Neural crest cell (in vitro differentiated cells): ENCODE measurements at regions not wholly inside any gene's neighbourhood (a gene's known extent, or its start where the extent isn't known, plus 50 kb on each side); places are given as distances from the start of the nearest gene placed in this dataset.

Experiments
- DNase-seq: peaks from one replicate; pipeline ENCODE4 v3.0.0; 2021; ENCODE audit warnings: low read depth, mixed read lengths, low spot score
- H3K27ac Mint-ChIP-seq: one replicate; pipeline ENCODE4 v1.8.0; 2021; ENCODE audit warnings: mild to moderate bottlenecking, mixed read lengths; ENCODE audit not compliant: unreplicated experiment
- H3K27me3 Mint-ChIP-seq: 2 replicates; pipeline ENCODE4 v1.8.0; 2021; ENCODE audit warnings: low read depth, mild to moderate bottlenecking, mixed read lengths
- H3K36me3 Mint-ChIP-seq: 2 replicates; pipeline ENCODE4 v1.8.0; 2021; ENCODE audit warnings: low read depth, mild to moderate bottlenecking, mixed read lengths
- H3K4me1 Mint-ChIP-seq: 2 replicates; pipeline ENCODE4 v1.8.0; 2021; ENCODE audit warnings: mixed read lengths
- H3K4me3 Mint-ChIP-seq: one replicate; pipeline ENCODE4 v1.8.0; 2021; ENCODE audit warnings: mild to moderate bottlenecking, mixed read lengths
- H3K9me3 Mint-ChIP-seq: 2 replicates; pipeline ENCODE4 v1.8.0; 2021; ENCODE audit warnings: mixed read lengths
- CTCF ChIP-seq: fragments of 200-600 bp; sonication (generic); conservative IDR thresholded peaks from 2 replicates; pipeline ENCODE4 v1.5.0; 2021; ENCODE audit warnings: antibody characterized with exemption, mild to moderate bottlenecking

DNA sequence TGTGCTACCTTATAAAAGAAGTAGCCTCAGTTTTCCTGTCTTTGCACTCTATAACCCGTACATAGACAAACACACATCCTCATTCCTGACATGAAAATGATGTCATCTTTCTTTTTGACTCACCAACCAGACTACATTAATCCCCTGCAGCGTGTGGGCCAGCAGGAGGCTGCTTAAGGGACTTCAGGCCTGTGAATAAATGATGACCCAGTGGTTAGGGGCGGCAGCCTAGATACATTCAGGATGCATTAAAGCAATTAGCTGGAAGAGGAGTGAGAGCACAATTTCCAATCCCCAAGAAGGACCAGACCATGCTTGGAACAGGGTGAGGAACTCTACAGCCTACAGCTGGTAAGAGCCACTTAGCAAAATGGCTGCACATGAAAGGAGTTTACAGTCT is 57.3 kb upstream of the KLF7 start:
- Mint-ChIP-seq H3K4me1 (peaks cover 36% of the 10 kb centered on the region), H3K27ac (no peak overlapping the region), H3K9me3 (no peaks in the 10 kb centered on the region), H3K4me3 (no peak overlapping the region), H3K36me3 (no peaks in the 10 kb centered on the region), H3K27me3 (no peaks in the 10 kb centered on the region)
- no peak for TF ChIP-seq CTCF
- DNase-seq = no peak

DNA sequence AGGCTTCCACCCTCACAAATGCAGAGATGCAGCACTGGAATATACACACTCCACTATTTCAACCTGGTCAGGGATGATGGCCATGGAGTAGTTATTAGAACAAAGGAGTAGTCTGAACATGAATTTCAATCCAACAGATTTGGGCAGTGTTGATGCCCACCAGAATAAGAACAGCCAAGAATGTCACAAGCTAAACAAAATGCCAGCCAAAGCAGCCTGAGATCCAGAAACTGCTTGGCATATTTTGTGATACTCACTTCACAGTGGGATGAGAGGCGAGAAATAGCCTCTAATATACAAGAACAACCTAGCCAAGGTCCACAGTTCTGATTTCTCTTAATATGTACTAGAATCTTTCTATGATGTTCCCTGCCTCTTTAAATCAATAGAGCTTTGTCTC is 58.6 kb upstream of the KLF7 start:
- H3K4me3 Mint-ChIP-seq = no peak overlapping the region
- no peak for DNase-seq
- no peak for TF ChIP-seq CTCF
- H3K36me3 Mint-ChIP-seq = no peaks in the 10 kb centered on the region
- no peaks in the 10 kb centered on the region for H3K27me3 Mint-ChIP-seq
- H3K9me3 Mint-ChIP-seq = no peaks in the 10 kb centered on the region
- H3K27ac Mint-ChIP-seq = no peak overlapping the region
- peaks cover 39% of the 10 kb centered on the region for H3K4me1 Mint-ChIP-seq

DNA sequence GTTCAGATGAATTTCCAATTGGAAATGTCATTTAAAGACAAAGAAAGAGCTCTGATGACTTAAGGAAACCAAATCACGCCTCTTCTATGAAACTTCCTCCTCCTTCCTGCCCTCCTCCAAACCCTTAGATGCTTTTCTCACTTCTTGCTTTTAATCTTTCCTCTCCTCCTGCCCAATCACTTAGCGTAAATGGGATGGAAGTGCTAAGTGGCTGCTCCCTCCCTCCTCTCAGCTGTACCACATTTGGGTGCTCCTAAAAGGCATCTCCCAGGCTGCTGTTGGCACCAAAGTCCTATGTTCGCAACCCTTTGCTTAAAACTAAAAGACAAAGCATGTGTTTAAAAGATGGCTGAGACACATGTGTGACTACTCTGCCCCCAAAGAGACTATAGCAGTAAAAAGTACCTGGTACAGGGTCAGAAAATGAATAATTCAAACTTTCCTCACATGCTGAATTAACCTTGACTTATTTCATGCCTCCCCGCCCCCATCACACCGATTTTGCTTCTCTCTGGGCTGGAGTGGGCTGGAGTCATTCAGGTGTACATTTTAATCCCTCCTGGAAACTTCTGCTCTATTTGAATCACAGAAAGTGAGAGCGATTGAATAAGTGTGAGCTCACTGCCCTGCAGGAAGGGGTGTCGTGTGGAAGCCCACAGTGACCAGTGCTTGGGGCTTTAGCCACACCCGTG is 59.2 kb upstream of the KLF7 start:
- DNase-seq = no peak
- no peaks in the 10 kb centered on the region for H3K36me3 Mint-ChIP-seq

DNA sequence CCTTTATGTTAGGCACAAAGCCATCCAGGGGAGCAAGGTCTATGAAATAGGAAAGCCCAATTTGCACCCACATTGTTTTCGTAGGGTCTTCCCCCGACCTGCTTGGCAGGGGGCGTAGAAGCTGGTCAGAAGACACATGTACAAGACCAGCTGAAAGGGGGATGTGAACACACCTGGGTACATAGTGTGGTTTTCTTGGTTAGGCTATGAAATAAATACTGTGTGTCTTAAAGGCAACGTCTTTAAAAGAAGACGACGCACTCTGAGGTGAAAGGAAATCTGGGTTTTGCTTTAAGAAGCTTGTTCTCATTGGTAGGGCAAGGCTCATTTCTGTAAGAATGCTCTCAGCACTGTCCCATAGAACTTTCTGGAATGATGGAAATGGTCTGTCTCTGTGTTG is 60.0 kb upstream of the KLF7 start:
- Mint-ChIP-seq H3K4me1 (peaks cover 34% of the 10 kb centered on the region), H3K27ac (no peak overlapping the region), H3K4me3 (no peak overlapping the region), H3K9me3 (no peaks in the 10 kb centered on the region), H3K27me3 (no peaks in the 10 kb centered on the region), H3K36me3 (no peaks in the 10 kb centered on the region)
- no peak for TF ChIP-seq CTCF
- DNase-seq = no peak

More for the DNA sequence above, 59.2 kb upstream of the KLF7 start:
- H3K4me3 Mint-ChIP-seq = no peak overlapping the region
- TF ChIP-seq CTCF = no peak
- H3K4me1 Mint-ChIP-seq = peaks cover 34% of the 10 kb centered on the region
- H3K9me3 Mint-ChIP-seq = no peaks in the 10 kb centered on the region
- H3K27ac Mint-ChIP-seq = no peak overlapping the region
- H3K27me3 Mint-ChIP-seq = no peaks in the 10 kb centered on the region

DNA sequence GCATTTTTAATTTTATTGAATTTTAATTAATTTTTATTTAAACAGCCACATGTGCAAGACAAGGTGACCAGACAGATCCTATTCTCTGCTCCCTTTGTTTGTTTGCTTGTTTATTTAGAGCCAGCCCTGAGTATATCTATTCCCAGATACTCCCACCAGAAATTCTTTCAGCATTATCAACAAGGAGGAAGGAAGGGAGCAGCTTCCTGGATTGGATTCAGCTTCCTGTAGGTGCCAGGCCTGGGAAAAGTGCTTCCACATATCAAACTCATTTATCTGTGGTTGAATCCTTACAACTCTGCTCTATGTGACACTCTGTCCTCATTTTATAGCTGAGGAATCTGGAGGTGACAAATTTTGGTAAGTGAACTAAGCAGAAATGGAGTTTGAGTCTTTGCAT is 60.5 kb upstream of the KLF7 start:
- Mint-ChIP-seq H3K4me1 (peaks cover 34% of the 10 kb centered on the region), H3K4me3 (no peak overlapping the region), H3K27me3 (no peaks in the 10 kb centered on the region), H3K27ac (no peak overlapping the region), H3K36me3 (no peaks in the 10 kb centered on the region), H3K9me3 (no peaks in the 10 kb centered on the region)
- TF ChIP-seq CTCF = no peak
- no peak for DNase-seq
